ENCODE measurements at regions not wholly inside any gene's neighbourhood (a gene's known extent, or its start where the extent isn't known, plus 50 kb on each side); places are given as distances from the start of the nearest gene placed in this dataset.
A peak's percentile ranks its signal among the peaks of the same experiment; 100 is the strongest.

GRCh38 chr2:145484448-145485097 is 964.7 kb upstream of the ZEB2 start:
- in situ Hi-C loops (cut with HindIII; ENCODE audit: low pct_ligation_motif_present, low sequenced_read_pairs), result no loop called here
- peak; percentile 57 for DNase-seq
- no peaks in the 10 kb centered on the region for H3K36me3 ChIP-seq (replicated peaks)
- no peaks in the 10 kb centered on the region for H3K27me3 ChIP-seq (replicated peaks)
- no peak for TF ChIP-seq CTCF (IDR thresholded peaks at IDR 0.05; ENCODE audit: low read depth, low read length, missing control alignments)
- H3K4me3 ChIP-seq (ENCODE audit: low read depth, low read length), result no peak overlapping the region
- H3K27ac ChIP-seq, result no peak overlapping the region

- TF ChIP-seq CTCF (IDR thresholded peaks at IDR 0.05; ENCODE audit: low read depth, low read length, missing control alignments), result no peak
- Histone ChIP-seq H3K36me3 (replicated peaks) (no peaks in the 10 kb centered on the region), H3K27me3 (replicated peaks) (no peaks in the 10 kb centered on the region), H3K27ac (no peak overlapping the region), H3K4me3 (ENCODE audit: low read depth, low read length) (no peak overlapping the region)
- DNase-seq, result no peak
- in situ Hi-C loops (cut with HindIII; ENCODE audit: low pct_ligation_motif_present, low sequenced_read_pairs), result no loop called here
These were observed 963.9 kb upstream of the ZEB2 start for GRCh38 chr2:145483854-145484253.

- H3K27me3 ChIP-seq (replicated peaks), result no peaks in the 10 kb centered on the region
- H3K4me3 ChIP-seq (ENCODE audit: low read depth, low read length), result no peak overlapping the region
- H3K36me3 ChIP-seq (replicated peaks), result no peaks in the 10 kb centered on the region
- TF ChIP-seq CTCF (IDR thresholded peaks at IDR 0.05; ENCODE audit: low read depth, low read length, missing control alignments), result no peak
- H3K27ac ChIP-seq, result no peak overlapping the region
- no peak for DNase-seq
- in situ Hi-C loops (cut with HindIII; ENCODE audit: low pct_ligation_motif_present, low sequenced_read_pairs), result no loop called here
These were observed 961.5 kb upstream of the ZEB2 start for GRCh38 chr2:145481334-145481922.

GRCh38 chr2:145464866-145465265 is 944.9 kb upstream of the ZEB2 start:
- no peak for TF ChIP-seq CTCF (IDR thresholded peaks at IDR 0.05; ENCODE audit: low read depth, low read length, missing control alignments)
- in situ Hi-C loops (cut with HindIII; ENCODE audit: low pct_ligation_motif_present, low sequenced_read_pairs), result no loop called here
- Histone ChIP-seq H3K36me3 (replicated peaks) (no peaks in the 10 kb centered on the region), H3K27ac (no peak overlapping the region), H3K27me3 (replicated peaks) (no peaks in the 10 kb centered on the region), H3K4me3 (ENCODE audit: low read depth, low read length) (no peak overlapping the region)
- DNase-seq, result no peak

- DNase-seq, result peak; percentile 32
- in situ Hi-C loops (cut with HindIII; ENCODE audit: low pct_ligation_motif_present, low sequenced_read_pairs), result no loop called here
- Histone ChIP-seq H3K4me3 (ENCODE audit: low read depth, low read length) (no peak overlapping the region), H3K27me3 (replicated peaks) (no peaks in the 10 kb centered on the region), H3K36me3 (replicated peaks) (no peaks in the 10 kb centered on the region), H3K27ac (no peak overlapping the region)
- no peak for TF ChIP-seq CTCF (IDR thresholded peaks at IDR 0.05; ENCODE audit: low read depth, low read length, missing control alignments)
These were observed 940.2 kb upstream of the ZEB2 start for GRCh38 chr2:145460112-145460511.
